Type B pancreatic cell (in vitro differentiated cells): ENCODE measurements at regions not wholly inside any gene's neighbourhood (a gene's known extent, or its start where the extent isn't known, plus 50 kb on each side); places are given as distances from the start of the nearest gene placed in this dataset.

Experiments used
- DNase-seq: peaks from one replicate; pipeline ENCODE4 v3.0.0; 2021; ENCODE audit warnings: mixed read lengths; ENCODE audit not compliant: unreplicated experiment; ENCODE audit errors: extremely low spot score
- H3K27ac Mint-ChIP-seq: 2 replicates; pipeline ENCODE4 v1.8.0; 2021; ENCODE audit warnings: mild to moderate bottlenecking, mixed read lengths
- H3K27me3 Mint-ChIP-seq: 2 replicates; pipeline ENCODE4 v1.8.0; 2021; ENCODE audit warnings: mixed read lengths
- H3K36me3 Mint-ChIP-seq: 2 replicates; pipeline ENCODE4 v1.8.0; 2021; ENCODE audit warnings: mixed read lengths
- H3K4me1 Mint-ChIP-seq: one replicate; pipeline ENCODE4 v1.8.0; 2021; ENCODE audit warnings: mixed read lengths; ENCODE audit not compliant: unreplicated experiment
- H3K4me3 Mint-ChIP-seq: 2 replicates; pipeline ENCODE4 v1.8.0; 2021; ENCODE audit warnings: mild to moderate bottlenecking, mixed read lengths
- H3K9me3 Mint-ChIP-seq: 2 replicates; pipeline ENCODE4 v1.8.0; 2021; ENCODE audit warnings: mixed read lengths
- TF ChIP-seq, protein P1 (sequence below): fragments of 200-600 bp; sonication (generic); conservative IDR thresholded peaks from 2 replicates; pipeline ENCODE4 v1.5.0; 2021; ENCODE audit warnings: antibody characterized with exemption, mild to moderate bottlenecking

DNA sequence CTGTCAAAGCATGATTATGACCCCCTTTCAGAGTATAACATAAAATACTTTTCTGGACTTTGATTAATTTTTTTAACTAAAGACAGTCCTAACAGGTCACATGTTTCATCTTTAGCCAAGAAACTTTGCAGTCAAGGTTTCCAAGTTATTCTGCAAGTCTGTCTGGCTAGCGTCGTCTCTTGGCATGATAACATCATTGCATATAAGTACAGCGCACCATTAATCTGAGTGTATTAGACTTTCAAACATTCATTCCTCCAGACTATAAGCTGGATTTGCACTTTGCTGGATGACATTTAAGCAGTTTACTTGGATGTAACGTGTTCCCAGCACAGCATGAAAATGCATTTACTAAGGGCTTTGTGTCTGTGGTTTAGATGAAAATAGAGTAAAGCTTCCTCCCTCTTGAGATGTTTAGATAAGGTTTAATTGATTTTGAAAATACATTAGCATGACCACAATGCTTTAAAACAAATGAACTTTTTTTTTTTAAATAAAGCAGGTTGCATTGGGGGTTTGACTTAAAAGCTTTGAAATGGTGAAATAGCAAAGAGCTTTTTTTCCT is 349.0 kb upstream of the MTPN start:
- no peak overlapping the region for H3K27ac Mint-ChIP-seq
- no peaks in the 10 kb centered on the region for H3K27me3 Mint-ChIP-seq
- H3K4me1 Mint-ChIP-seq, result peaks cover 14% of the 10 kb centered on the region
- H3K9me3 Mint-ChIP-seq, result no peaks in the 10 kb centered on the region
- no peak for DNase-seq
- TF ChIP-seq, protein P1, sequence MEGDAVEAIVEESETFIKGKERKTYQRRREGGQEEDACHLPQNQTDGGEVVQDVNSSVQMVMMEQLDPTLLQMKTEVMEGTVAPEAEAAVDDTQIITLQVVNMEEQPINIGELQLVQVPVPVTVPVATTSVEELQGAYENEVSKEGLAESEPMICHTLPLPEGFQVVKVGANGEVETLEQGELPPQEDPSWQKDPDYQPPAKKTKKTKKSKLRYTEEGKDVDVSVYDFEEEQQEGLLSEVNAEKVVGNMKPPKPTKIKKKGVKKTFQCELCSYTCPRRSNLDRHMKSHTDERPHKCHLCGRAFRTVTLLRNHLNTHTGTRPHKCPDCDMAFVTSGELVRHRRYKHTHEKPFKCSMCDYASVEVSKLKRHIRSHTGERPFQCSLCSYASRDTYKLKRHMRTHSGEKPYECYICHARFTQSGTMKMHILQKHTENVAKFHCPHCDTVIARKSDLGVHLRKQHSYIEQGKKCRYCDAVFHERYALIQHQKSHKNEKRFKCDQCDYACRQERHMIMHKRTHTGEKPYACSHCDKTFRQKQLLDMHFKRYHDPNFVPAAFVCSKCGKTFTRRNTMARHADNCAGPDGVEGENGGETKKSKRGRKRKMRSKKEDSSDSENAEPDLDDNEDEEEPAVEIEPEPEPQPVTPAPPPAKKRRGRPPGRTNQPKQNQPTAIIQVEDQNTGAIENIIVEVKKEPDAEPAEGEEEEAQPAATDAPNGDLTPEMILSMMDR, result no peak
- H3K36me3 Mint-ChIP-seq, result no peaks in the 10 kb centered on the region
- no peak overlapping the region for H3K4me3 Mint-ChIP-seq

DNA sequence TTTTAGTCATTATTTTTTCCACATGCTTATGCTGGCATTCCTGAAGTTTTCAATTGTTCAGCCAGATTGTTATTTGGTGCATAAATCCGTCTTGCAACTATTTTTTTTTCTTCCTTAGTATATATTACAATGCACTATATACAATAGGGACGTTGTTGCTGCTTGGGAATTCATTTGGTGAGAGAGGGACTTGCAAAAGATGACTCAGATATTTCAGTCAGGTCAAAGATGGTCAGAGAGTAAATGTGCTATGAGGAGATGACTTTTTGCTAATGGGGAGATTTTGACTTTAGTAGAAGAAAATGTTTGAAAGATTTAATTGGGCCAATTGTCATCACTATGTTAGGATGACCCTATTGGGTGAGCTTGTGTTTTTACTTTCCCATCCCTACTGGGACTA is 348.4 kb upstream of the MTPN start:
- H3K27ac Mint-ChIP-seq, result no peak overlapping the region
- DNase-seq, result no peak
- H3K4me1 Mint-ChIP-seq, result peaks cover 14% of the 10 kb centered on the region
- no peaks in the 10 kb centered on the region for H3K27me3 Mint-ChIP-seq
- no peaks in the 10 kb centered on the region for H3K36me3 Mint-ChIP-seq
- TF ChIP-seq, protein P1, result no peak
- H3K4me3 Mint-ChIP-seq, result no peak overlapping the region
- H3K9me3 Mint-ChIP-seq, result no peaks in the 10 kb centered on the region

DNA sequence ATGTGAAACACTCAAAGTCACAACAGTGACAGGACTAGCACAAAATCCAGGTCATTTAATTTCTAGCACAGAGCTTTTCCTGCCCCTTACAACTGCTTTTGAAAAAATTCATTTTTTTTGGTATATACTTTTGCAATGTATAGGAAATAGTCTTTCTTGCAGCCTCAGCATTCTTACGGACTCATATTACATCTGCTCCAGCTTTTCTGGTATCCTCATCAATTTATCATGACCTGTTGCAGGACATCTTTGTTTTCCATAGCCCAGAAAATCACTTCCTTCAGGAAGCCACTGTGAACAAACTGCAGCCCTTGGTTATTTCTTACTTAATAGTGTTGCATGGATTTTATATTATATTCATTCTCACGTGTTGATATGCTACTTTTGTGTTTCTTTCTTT is 347.9 kb upstream of the MTPN start:
- H3K27me3 Mint-ChIP-seq, result no peaks in the 10 kb centered on the region
- H3K36me3 Mint-ChIP-seq, result no peaks in the 10 kb centered on the region
- H3K4me3 Mint-ChIP-seq, result no peak overlapping the region
- peaks cover 14% of the 10 kb centered on the region for H3K4me1 Mint-ChIP-seq
- no peaks in the 10 kb centered on the region for H3K9me3 Mint-ChIP-seq
- H3K27ac Mint-ChIP-seq, result no peak overlapping the region
- DNase-seq, result no peak
- TF ChIP-seq, protein P1, result no peak

DNA sequence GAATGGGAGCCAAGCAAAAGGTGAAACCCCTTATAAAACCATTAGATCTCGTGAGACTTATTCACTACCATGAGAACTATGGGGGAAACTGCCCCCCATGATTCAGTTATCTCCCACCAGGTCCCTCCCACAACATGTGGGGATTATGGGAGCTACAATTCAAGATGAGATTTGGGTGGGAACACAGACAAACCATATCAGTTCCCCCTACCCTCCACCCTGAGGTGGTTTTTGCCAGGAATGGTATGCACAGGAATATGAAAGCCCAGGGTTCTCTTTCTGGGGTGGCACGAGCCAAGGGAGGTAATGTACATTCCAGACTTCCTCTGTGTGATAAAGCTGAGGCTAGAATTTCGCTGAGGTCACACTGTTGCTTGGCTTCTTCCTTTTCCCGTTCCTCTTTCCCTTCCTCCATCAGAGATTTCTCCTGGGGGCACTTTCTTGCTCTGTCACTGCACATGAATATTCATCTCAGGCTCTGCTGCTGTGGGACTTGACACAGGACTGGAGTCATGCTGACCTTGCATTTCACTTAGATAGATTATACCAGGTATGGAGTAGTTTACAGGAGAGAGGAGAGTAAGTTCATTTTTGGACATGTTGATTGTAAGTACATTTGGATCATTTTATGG is 347.0 kb upstream of the MTPN start:
- H3K36me3 Mint-ChIP-seq, result no peaks in the 10 kb centered on the region
- TF ChIP-seq, protein P1, result no peak
- no peaks in the 10 kb centered on the region for H3K27me3 Mint-ChIP-seq
- H3K4me3 Mint-ChIP-seq, result no peak overlapping the region
- no peaks in the 10 kb centered on the region for H3K9me3 Mint-ChIP-seq
- no peak for DNase-seq
- no peak overlapping the region for H3K27ac Mint-ChIP-seq
- H3K4me1 Mint-ChIP-seq, result peaks cover 14% of the 10 kb centered on the region

DNA sequence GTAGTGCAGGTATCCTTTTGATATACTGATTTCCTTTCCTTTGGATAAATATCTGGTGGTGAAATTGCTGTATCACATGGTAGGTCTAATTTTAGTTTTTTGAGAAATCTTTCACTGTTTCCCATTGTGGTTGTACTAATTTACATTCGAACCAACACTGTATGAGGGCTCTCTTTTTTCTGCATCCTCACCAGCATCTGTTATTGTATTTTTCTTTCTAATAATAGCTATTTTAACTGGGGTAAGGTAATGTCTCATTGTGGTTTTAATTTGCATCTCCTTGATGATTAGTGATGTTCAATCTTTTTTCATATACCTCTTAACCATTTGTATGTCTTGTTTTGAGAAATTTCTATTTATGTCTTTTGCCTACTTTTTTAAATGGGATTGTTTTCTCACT is 335.4 kb upstream of the MTPN start:
- H3K4me3 Mint-ChIP-seq, result no peak overlapping the region
- DNase-seq, result no peak
- no peaks in the 10 kb centered on the region for H3K4me1 Mint-ChIP-seq
- H3K27ac Mint-ChIP-seq, result no peak overlapping the region
- H3K9me3 Mint-ChIP-seq, result peaks cover 6% of the 10 kb centered on the region
- peaks cover 5% of the 10 kb centered on the region for H3K27me3 Mint-ChIP-seq
- H3K36me3 Mint-ChIP-seq, result no peaks in the 10 kb centered on the region
- TF ChIP-seq, protein P1, result no peak
